Right cardiac atrium (tissue), 5 donors: ENCODE measurements at regions not wholly inside any gene's neighbourhood (a gene's known extent, or its start where the extent isn't known, plus 50 kb on each side); places are given as distances from the start of the nearest gene placed in this dataset.

Experiments
- ATAC-seq, 2 donors: fragments of 200-7000 bp; cut with Tn5 transposase; one replicate each; pipeline versions ENCODE4 v1.8.0 to v1.9.1; 2020; ENCODE audit warnings: moderate library complexity in 2 of 2, mild to moderate bottlenecking in 1 of 2
- DNase-seq, 3 donors: peaks; one replicate each; pipeline ENCODE4 v3.0.0-alpha.2; 2020
- H3K27ac ChIP-seq: one replicate; pipeline ENCODE4 v1.5.1; 2013; ENCODE audit warnings: mild to moderate bottlenecking, low read length, control low read depth, moderate library complexity
- H3K27me3 ChIP-seq: one replicate; pipeline ENCODE4 v1.6.1; 2013; ENCODE audit not compliant: control insufficient read depth, insufficient read depth
- H3K4me1 ChIP-seq: one replicate; pipeline ENCODE4 v1.6.1; 2013; ENCODE audit warnings: low read length; ENCODE audit not compliant: control insufficient read depth, insufficient read depth
- H3K4me3 ChIP-seq: one replicate; pipeline ENCODE4 v1.5.1; 2013; ENCODE audit warnings: low read length, control low read depth
- H3K9me3 ChIP-seq: one replicate; pipeline ENCODE4 v1.6.1; 2013; ENCODE audit warnings: low read length; ENCODE audit not compliant: control insufficient read depth
- WGBS: extraction: QIAGEN DNeasy Blood & Tissue Kit; methylation state at CpG from one replicate; pipeline ENCODE4 v1.1.7; 2013; 5-methylcytosine and 5-hydroxymethylcytosine counted together
- intact Hi-C, 4 donors: fragments of 100-400 bp; cut with DNase I; formaldehyde crosslinking; loops; one replicate each; pipeline versions ENCODE4 v1.11.0 to v1.14.0; 2022 to 2023
- donor health status: healthy with polysubstance abuse.
- donor health status: DM: no; HTN: yes; CAD: no.
- donor health status: DM: no; HTN: no; CAD: no.
- donor health status: DM: no; HTN: yes; CAD: no; lungs with severe emphysema.
- donor health status: DM: yes; HTN: yes; CAD: no.

- no peak for DNase-seq
- intact Hi-C loops: no loop called here
- Histone ChIP-seq H3K9me3 (no peaks in the 10 kb centered on the region), H3K4me1 (peaks cover 1% of the 10 kb centered on the region), H3K27ac (no peak overlapping the region), H3K27me3 (no peaks in the 10 kb centered on the region), H3K4me3 (no peak overlapping the region)
- ATAC-seq: no peak
- WGBS: 24% methylated on average over 3 of the region's 3 CpGs
Measured at GRCh38 chr16:13594823-13595222, 325.1 kb upstream of the ERCC4 start.

- DNase-seq (no peak), ATAC-seq (no peak)
- 90% methylated on average over 25 of the region's 25 CpGs for WGBS
- Histone ChIP-seq H3K4me3 (no peak overlapping the region), H3K4me1 (no peaks in the 10 kb centered on the region), H3K9me3 (no peaks in the 10 kb centered on the region), H3K27ac (no peak overlapping the region), H3K27me3 (no peaks in the 10 kb centered on the region)
- intact Hi-C loops: no loop called here
Measured at GRCh38 chr16:13606804-13607203, 313.1 kb upstream of the ERCC4 start.

- Histone ChIP-seq H3K27ac (no peak overlapping the region), H3K4me1 (no peaks in the 10 kb centered on the region), H3K4me3 (no peak overlapping the region), H3K9me3 (no peaks in the 10 kb centered on the region), H3K27me3 (no peaks in the 10 kb centered on the region)
- no peak for ATAC-seq
- DNase-seq: no peak
- 90% methylated on average over 17 of the region's 17 CpGs for WGBS
- intact Hi-C loops: no loop called here
Measured at GRCh38 chr16:13607289-13607688, 312.7 kb upstream of the ERCC4 start.

GRCh38 chr16:13611596-13611995, 308.4 kb upstream of the ERCC4 start:
- H3K4me3 ChIP-seq: no peak overlapping the region
- intact Hi-C loops: no loop called here
- ATAC-seq: no peak
- DNase-seq: no peak
- H3K27me3 ChIP-seq: no peaks in the 10 kb centered on the region
- no peak overlapping the region for H3K27ac ChIP-seq
- H3K4me1 ChIP-seq: no peaks in the 10 kb centered on the region
- 28% methylated on average over 7 of the region's 7 CpGs for WGBS
- no peaks in the 10 kb centered on the region for H3K9me3 ChIP-seq

GRCh38 chr16:13612623-13613022, 307.3 kb upstream of the ERCC4 start:
- Histone ChIP-seq H3K9me3 (no peaks in the 10 kb centered on the region), H3K4me3 (no peak overlapping the region), H3K4me1 (no peaks in the 10 kb centered on the region), H3K27me3 (no peaks in the 10 kb centered on the region), H3K27ac (no peak overlapping the region)
- ATAC-seq (no peak), DNase-seq (no peak)
- intact Hi-C loops: no loop called here
- WGBS: 72% methylated on average over 4 of the region's 4 CpGs

GRCh38 chr16:13613165-13613564, 306.8 kb upstream of the ERCC4 start:
- DNase-seq (no peak), ATAC-seq (no peak)
- H3K27ac ChIP-seq: no peak overlapping the region
- H3K9me3 ChIP-seq: no peaks in the 10 kb centered on the region
- H3K4me1 ChIP-seq: no peaks in the 10 kb centered on the region
- 71% methylated on average over 2 of the region's 2 CpGs for WGBS
- no peak overlapping the region for H3K4me3 ChIP-seq
- intact Hi-C loops: no loop called here
- H3K27me3 ChIP-seq: no peaks in the 10 kb centered on the region

- no peaks in the 10 kb centered on the region for H3K9me3 ChIP-seq
Measured at GRCh38 chr16:13621639-13622038, 298.3 kb upstream of the ERCC4 start.

GRCh38 chr16:13628156-13628555, 291.8 kb upstream of the ERCC4 start:
- ATAC-seq (no peak), DNase-seq (no peak)
- Histone ChIP-seq H3K27ac (no peak overlapping the region), H3K4me3 (no peak overlapping the region), H3K27me3 (no peaks in the 10 kb centered on the region), H3K4me1 (no peaks in the 10 kb centered on the region), H3K9me3 (peaks cover 1% of the 10 kb centered on the region)
- WGBS: 90% methylated on average over 4 of the region's 4 CpGs
- intact Hi-C loops: no loop called here

More at GRCh38 chr16:13621639-13622038, 298.3 kb upstream of the ERCC4 start:
- Histone ChIP-seq H3K27ac (no peak overlapping the region), H3K4me3 (no peak overlapping the region), H3K4me1 (no peaks in the 10 kb centered on the region), H3K27me3 (no peaks in the 10 kb centered on the region)
- DNase-seq: no peak
- 69% methylated on average over 1 of the region's 1 CpG for WGBS
- intact Hi-C loops: no loop called here
- ATAC-seq: no peak

GRCh38 chr16:13629704-13630103, 290.2 kb upstream of the ERCC4 start:
- no peaks in the 10 kb centered on the region for H3K27me3 ChIP-seq
- peaks cover 2% of the 10 kb centered on the region for H3K9me3 ChIP-seq
- H3K4me3 ChIP-seq: no peak overlapping the region
- no peak for DNase-seq
- no peak overlapping the region for H3K27ac ChIP-seq
- no peak for ATAC-seq
- H3K4me1 ChIP-seq: no peaks in the 10 kb centered on the region
- intact Hi-C loops: no loop called here
- 69% methylated on average over 2 of the region's 2 CpGs for WGBS

GRCh38 chr16:13630374-13630773, 289.6 kb upstream of the ERCC4 start:
- intact Hi-C loops: no loop called here
- H3K4me3 ChIP-seq: no peak overlapping the region
- no peak for ATAC-seq
- peaks cover 2% of the 10 kb centered on the region for H3K9me3 ChIP-seq
- no peaks in the 10 kb centered on the region for H3K4me1 ChIP-seq
- WGBS: 57% methylated on average over 5 of the region's 5 CpGs
- DNase-seq: no peak
- no peak overlapping the region for H3K27ac ChIP-seq
- no peaks in the 10 kb centered on the region for H3K27me3 ChIP-seq

GRCh38 chr16:13631213-13631767, 288.7 kb upstream of the ERCC4 start:
- DNase-seq (no peak), ATAC-seq (no peak)
- H3K27ac ChIP-seq: no peak overlapping the region
- H3K9me3 ChIP-seq: peaks cover 2% of the 10 kb centered on the region
- H3K27me3 ChIP-seq: no peaks in the 10 kb centered on the region
- H3K4me3 ChIP-seq: no peak overlapping the region
- WGBS: 44% methylated on average over 2 of the region's 2 CpGs
- intact Hi-C loops: no loop called here
- H3K4me1 ChIP-seq: no peaks in the 10 kb centered on the region

- H3K4me3 ChIP-seq: no peak overlapping the region
- no peaks in the 10 kb centered on the region for H3K4me1 ChIP-seq
- ATAC-seq: no peak
- no peaks in the 10 kb centered on the region for H3K27me3 ChIP-seq
- DNase-seq: no peak
- intact Hi-C loops: no loop called here
- WGBS: 48% methylated on average over 4 of the region's 4 CpGs
- peaks cover 2% of the 10 kb centered on the region for H3K9me3 ChIP-seq
- H3K27ac ChIP-seq: no peak overlapping the region
Measured at GRCh38 chr16:13631916-13632315, 288.0 kb upstream of the ERCC4 start.
